ENCODE measurements at regions not wholly inside any gene's neighbourhood (a gene's known extent, or its start where the extent isn't known, plus 50 kb on each side); places are given as distances from the start of the nearest gene placed in this dataset.
"Not testable (repeated sequence)": the region's sequence is repeated elsewhere in the genome, so short reads cannot be mapped to it uniquely, and the experiment has no call there.

DNA sequence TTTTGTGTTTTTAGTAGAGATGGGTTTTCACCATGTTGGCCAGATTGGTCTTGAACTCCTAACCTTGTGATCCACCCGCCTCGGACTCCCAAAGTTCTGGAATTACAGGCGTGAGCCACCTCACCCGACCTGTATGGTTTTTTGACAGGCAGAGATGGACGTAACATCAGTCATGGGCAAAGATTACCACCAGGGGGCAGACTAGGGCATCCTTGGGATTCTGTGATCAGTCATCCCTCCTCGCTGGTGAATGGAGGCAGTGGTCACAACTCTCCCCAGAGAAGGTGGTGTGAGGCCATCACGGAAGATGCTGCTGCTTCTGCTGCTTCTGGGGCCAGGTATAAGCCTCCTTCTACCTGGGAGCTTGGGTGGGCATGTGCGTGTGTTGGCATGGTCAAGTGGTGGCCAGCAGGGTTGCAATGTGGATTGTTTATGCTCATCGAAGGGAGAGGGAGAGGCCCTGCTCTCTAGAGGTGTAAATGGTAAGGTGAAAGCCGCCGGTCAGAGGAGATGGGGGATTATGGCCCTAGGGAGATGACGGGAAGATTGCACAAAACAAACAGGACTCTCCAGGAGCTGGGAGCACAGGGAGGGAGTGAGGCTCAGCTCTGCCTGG, 122.7 kb upstream of the PRSS1 start:
- H3K36me3 ChIP-seq, result no peaks in the 10 kb centered on the region
- peaks cover 0 to 14% (median 0%) of the 10 kb centered on the region in 7 donors for H3K27me3 ChIP-seq (replicated peaks in 1 of 7)
- intact Hi-C loops (cut with DNase I; ENCODE audit: low total_unique reads), result loop anchor here (10.0 kb wide), 1 partner anchor 148 kb away; the partner anchor contains the start of gene PRSS2
- no peaks in the 10 kb centered on the region for H3K9me3 ChIP-seq
- no peak for TF ChIP-seq POLR2A (IDR thresholded peaks at IDR 0.05)
- TF ChIP-seq CTCF (IDR thresholded peaks at IDR 0.05 in 8 of 11, conservative IDR thresholded peaks at IDR 0.05 in 3 of 11), result peak in 10 of 11 experiments; percentile 16 to 74 (median 58)
- H3K27ac ChIP-seq, result no peak overlapping the region
- no peaks in the 10 kb centered on the region for H3K4me1 ChIP-seq
- DNase-seq, result peak; percentile 73
- 52 to 67% (median 61%) methylated on average over 9 to 12 of the region's 12 CpGs for WGBS, 5 donors
- no peak overlapping the region for H3K4me3 ChIP-seq

DNA sequence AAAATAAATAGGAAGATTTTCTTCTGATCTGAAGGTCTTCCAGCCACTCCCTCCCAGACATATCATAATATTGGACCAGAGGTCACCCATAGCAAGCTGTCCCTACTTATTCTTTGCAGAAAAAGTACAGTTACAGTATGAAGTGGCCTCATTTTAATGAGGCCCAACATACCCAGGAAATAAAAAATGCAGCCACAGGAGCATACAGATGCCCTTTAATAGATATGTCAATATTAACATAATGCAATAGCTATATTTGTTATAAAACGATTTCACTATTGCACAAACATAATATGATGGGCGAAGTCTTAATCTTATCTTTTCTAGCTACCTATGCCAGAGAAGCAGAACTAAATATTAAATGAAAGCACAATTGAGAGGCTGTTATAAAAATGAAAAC, 124.1 kb upstream of the PRSS1 start:
- H3K4me3 ChIP-seq, H3K4me1 ChIP-seq, H3K9me3 ChIP-seq, DNase-seq, H3K36me3 ChIP-seq, H3K27ac ChIP-seq: not testable (repeated sequence)
- H3K27me3 ChIP-seq (replicated peaks in 1 of 7), result peaks cover 0 to 14% (median 0%) of the 10 kb centered on the region in 7 donors
- 83 to 95% (median 87%) methylated on average over 2 of the region's 2 CpGs for WGBS, 5 donors
- intact Hi-C loops (cut with DNase I; ENCODE audit: low total_unique reads), result loop anchor here (10.0 kb wide), 1 partner anchor 150 kb away; the partner anchor contains the start of gene PRSS2

GRCh38 chr7:142620402-142620801, 128.9 kb upstream of the PRSS1 start:
- no peaks in the 10 kb centered on the region for H3K36me3 ChIP-seq
- intact Hi-C loops (cut with DNase I; ENCODE audit: low total_unique reads), result loop anchor here (10.0 kb wide), 1 partner anchor 154 kb away; the partner anchor contains the start of gene PRSS2

GRCh38 chr7:142618655-142619351, 130.5 kb upstream of the PRSS1 start:
- Histone ChIP-seq H3K4me1 (no peaks in the 10 kb centered on the region), H3K9me3 (no peaks in the 10 kb centered on the region), H3K36me3 (no peaks in the 10 kb centered on the region), H3K27me3 (replicated peaks in 1 of 7) (peaks cover 0 to 17% (median 0%) of the 10 kb centered on the region in 7 donors), H3K27ac (no peak overlapping the region), H3K4me3 (no peak overlapping the region)
- no peak for TF ChIP-seq POLR2AphosphoS5 (IDR thresholded peaks at IDR 0.05)
- no peak for TF ChIP-seq CTCF (IDR thresholded peaks at IDR 0.05 in 8 of 11, conservative IDR thresholded peaks at IDR 0.05 in 3 of 11)
- no peak for TF ChIP-seq POLR2A (IDR thresholded peaks at IDR 0.05)
- intact Hi-C loops (cut with DNase I; ENCODE audit: low total_unique reads), result no loop called here
- WGBS, 5 donors, result 84 to 92% (median 87%) methylated on average over 9 of the region's 9 CpGs
- DNase-seq, result peak; percentile 54

More at GRCh38 chr7:142620402-142620801, 128.9 kb upstream of the PRSS1 start:
- H3K4me1 ChIP-seq, result no peaks in the 10 kb centered on the region
- no peaks in the 10 kb centered on the region for H3K9me3 ChIP-seq
- WGBS, 5 donors, result 67 to 85% (median 79%) methylated on average over 6 of the region's 6 CpGs
- peaks cover 0 to 6% (median 0%) of the 10 kb centered on the region in 7 donors for H3K27me3 ChIP-seq (replicated peaks in 1 of 7)
- no peak for TF ChIP-seq POLR2AphosphoS5 (IDR thresholded peaks at IDR 0.05)
- TF ChIP-seq POLR2A (IDR thresholded peaks at IDR 0.05), result no peak
- TF ChIP-seq CTCF (IDR thresholded peaks at IDR 0.05 in 8 of 11, conservative IDR thresholded peaks at IDR 0.05 in 3 of 11), result no peak
- DNase-seq, result no peak
- no peak overlapping the region for H3K4me3 ChIP-seq
- H3K27ac ChIP-seq, result no peak overlapping the region

Data from spleen (tissue), 11 donors.